Omental fat pad (tissue), 3 donors: ENCODE measurements at regions not wholly inside any gene's neighbourhood (a gene's known extent, or its start where the extent isn't known, plus 50 kb on each side); places are given as distances from the start of the nearest gene placed in this dataset.

ENCODE experiments used
- ATAC-seq: fragments of 150-250 bp; one replicate; pipeline ENCODE4 v1.9.1; 2016; ENCODE audit warnings: mild to moderate bottlenecking, moderate library complexity; ENCODE audit not compliant: low FRiP score
- DNase-seq: peaks from one replicate; pipeline ENCODE4 v3.0.0-alpha.2; 2019; ENCODE audit warnings: low spot score
- CTCF ChIP-seq, 3 donors: fragments of 450-650 bp; IDR thresholded peaks; one replicate each; pipeline ENCODE4 v1.5.1; 2016 to 2017; ENCODE audit warnings: antibody characterized with exemption in 3 of 3, mild to moderate bottlenecking in 3 of 3, moderate library complexity in 2 of 3

- TF ChIP-seq CTCF (IDR thresholded peaks at IDR 0.05): no peak
- DNase-seq (no peak), ATAC-seq (no peak)
These were observed 298.1 kb upstream of the SLC7A11 start for GRCh38 chr4:138540056-138540800.

- DNase-seq (no peak), ATAC-seq (no peak)
- no peak for TF ChIP-seq CTCF (IDR thresholded peaks at IDR 0.05)
These were observed 296.6 kb upstream of the SLC7A11 start for GRCh38 chr4:138538743-138539142.

- TF ChIP-seq CTCF (IDR thresholded peaks at IDR 0.05): no peak
- DNase-seq: no peak
- no peak for ATAC-seq
These were observed 295.8 kb upstream of the SLC7A11 start for GRCh38 chr4:138537731-138538490.

- DNase-seq: no peak
- no peak for ATAC-seq
These were observed 293.2 kb upstream of the SLC7A11 start for GRCh38 chr4:138535316-138535715.

GRCh38 chr4:138522366-138522765 lies 280.2 kb upstream of the SLC7A11 start:
- TF ChIP-seq CTCF (IDR thresholded peaks at IDR 0.05): no peak
- DNase-seq (no peak), ATAC-seq (no peak)

More at GRCh38 chr4:138535316-138535715, 293.2 kb upstream of the SLC7A11 start:
- TF ChIP-seq CTCF (IDR thresholded peaks at IDR 0.05): no peak

- ATAC-seq: no peak
- no peak for TF ChIP-seq CTCF (IDR thresholded peaks at IDR 0.05)
- DNase-seq: no peak
These were observed 279.7 kb upstream of the SLC7A11 start for GRCh38 chr4:138521809-138522208.

- no peak for ATAC-seq
- DNase-seq: no peak
- no peak for TF ChIP-seq CTCF (IDR thresholded peaks at IDR 0.05)
These were observed 277.3 kb upstream of the SLC7A11 start for GRCh38 chr4:138519436-138519835.
